ENCODE measurements at regions not wholly inside any gene's neighbourhood (a gene's known extent, or its start where the extent isn't known, plus 50 kb on each side); places are given as distances from the start of the nearest gene placed in this dataset.

DNA sequence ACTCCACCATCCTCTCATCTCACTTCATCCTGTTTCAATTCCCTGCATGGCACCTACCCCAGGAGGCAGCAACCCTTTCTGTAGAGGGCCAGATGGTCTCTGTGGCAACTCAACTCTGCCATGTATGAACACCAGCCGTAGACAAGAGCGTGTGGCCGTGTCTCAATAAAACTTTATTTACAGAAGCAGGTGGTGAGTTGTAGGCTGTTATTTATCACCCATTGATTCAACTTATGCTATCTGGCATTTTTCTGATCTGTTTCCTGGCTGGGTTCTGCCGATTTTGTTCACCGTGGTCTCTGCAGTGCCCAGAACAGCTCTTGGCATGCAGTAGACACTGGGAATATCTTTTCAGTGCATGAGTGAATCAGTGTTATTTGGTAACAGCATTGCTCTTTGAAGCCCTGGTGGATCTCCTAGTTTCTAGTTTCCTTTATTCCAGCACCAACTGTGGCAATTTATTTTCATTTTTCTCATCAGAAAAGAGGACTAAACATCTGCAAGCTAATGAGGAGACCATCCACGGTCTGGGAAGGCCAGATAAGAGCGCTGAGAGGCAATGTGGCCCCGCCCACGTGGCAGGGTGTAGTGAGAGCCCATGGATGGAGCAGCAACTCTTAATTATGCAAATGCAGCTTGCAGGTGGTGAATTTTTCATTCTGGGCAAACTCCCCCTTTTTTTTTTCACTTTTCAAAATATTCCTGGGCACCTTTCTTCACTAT is 77.9 kb downstream of the CTSL start:
- Histone ChIP-seq H3K36me3 (no peaks in the 10 kb centered on the region), H3K9me3 (replicated peaks) (no peaks in the 10 kb centered on the region), H3K27me3 (replicated peaks) (no peaks in the 10 kb centered on the region), H3K27ac (no peak overlapping the region), H3K4me3 (no peak overlapping the region), H3K4me1 (replicated peaks) (peaks cover 10% of the 10 kb centered on the region)
- no peak for DNase-seq (ENCODE audit: low read depth in 1 of 2, low spot score in 2 of 2)

DNA sequence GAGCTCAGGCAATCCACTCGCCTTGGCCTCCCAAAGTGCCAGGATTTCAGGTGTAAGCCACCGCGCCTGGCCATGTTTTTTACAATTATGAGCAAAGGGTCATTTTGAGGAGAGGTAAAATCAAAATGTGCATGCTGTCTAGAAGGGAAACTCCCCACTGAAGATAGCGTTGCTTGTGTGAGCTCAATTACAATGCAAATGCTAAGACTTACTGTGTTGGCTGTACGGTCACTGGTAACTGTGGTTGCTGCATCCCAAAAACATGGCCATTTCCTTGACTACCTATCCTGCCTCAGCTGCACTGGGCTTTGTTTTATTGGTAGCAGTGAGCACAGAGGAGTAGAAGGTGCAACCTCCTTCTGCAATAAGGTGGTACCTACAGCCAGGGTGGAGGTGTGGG is 77.4 kb upstream of the SPATA31E1 start:
- Histone ChIP-seq H3K36me3 (no peaks in the 10 kb centered on the region), H3K27ac (no peak overlapping the region), H3K4me1 (replicated peaks) (peaks cover 10% of the 10 kb centered on the region), H3K4me3 (no peak overlapping the region), H3K9me3 (replicated peaks) (no peaks in the 10 kb centered on the region), H3K27me3 (replicated peaks) (no peaks in the 10 kb centered on the region)
- DNase-seq (ENCODE audit: low read depth in 1 of 2, low spot score in 2 of 2) = no peak

DNA sequence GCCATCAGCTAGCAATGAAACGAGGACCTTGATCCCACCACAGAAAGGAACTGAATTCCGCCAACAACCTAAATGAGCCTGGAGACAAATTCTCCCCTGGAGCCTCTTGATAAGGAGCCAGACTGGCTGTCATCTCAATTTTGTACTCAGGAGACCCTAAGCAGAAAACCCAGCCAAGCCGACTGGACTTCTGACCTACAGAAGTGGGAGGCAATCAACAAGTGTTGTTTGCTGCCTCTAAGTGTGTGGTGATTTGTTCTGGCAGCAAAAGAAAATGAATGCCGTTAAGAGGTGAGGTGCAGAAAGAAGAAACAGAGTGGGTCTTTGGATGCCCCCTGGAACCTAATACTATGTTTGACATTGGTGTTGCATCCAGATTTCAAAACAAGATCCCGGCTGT is 72.7 kb upstream of the SPATA31E1 start:
- no peak for DNase-seq (ENCODE audit: low read depth in 1 of 2, low spot score in 2 of 2)
- Histone ChIP-seq H3K36me3 (no peaks in the 10 kb centered on the region), H3K27ac (no peak overlapping the region), H3K4me1 (replicated peaks) (peaks cover 20% of the 10 kb centered on the region), H3K9me3 (replicated peaks) (no peaks in the 10 kb centered on the region), H3K27me3 (replicated peaks) (no peaks in the 10 kb centered on the region), H3K4me3 (no peak overlapping the region)

DNA sequence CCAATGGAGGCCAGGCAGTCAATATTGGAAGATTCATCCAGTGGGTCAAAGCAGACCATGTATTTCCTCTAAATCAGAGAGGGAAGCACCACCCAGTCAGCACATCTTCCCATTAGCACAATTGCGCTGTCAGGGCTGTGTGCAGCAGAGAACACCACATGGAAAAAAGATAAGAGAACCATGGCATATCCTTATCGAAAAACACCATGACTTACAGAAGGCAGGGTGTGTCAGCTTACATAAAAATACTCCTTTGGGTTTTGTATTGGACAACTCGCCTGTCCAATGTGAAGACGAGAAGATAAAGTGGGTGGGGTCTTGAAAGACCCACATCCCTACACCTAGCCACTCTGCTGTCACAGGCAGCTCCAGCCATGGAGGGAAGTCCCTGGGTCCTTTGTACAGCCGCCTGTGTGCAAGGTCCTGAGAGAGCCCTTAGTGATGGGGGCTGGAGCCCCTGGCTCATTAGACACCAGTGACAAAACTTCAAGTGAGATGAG is 71.9 kb upstream of the SPATA31E1 start:
- Histone ChIP-seq H3K9me3 (replicated peaks) (no peaks in the 10 kb centered on the region), H3K27me3 (replicated peaks) (no peaks in the 10 kb centered on the region), H3K27ac (no peak overlapping the region), H3K36me3 (no peaks in the 10 kb centered on the region), H3K4me1 (replicated peaks) (peaks cover 20% of the 10 kb centered on the region), H3K4me3 (no peak overlapping the region)
- DNase-seq (ENCODE audit: low read depth in 1 of 2, low spot score in 2 of 2) = no peak

DNA sequence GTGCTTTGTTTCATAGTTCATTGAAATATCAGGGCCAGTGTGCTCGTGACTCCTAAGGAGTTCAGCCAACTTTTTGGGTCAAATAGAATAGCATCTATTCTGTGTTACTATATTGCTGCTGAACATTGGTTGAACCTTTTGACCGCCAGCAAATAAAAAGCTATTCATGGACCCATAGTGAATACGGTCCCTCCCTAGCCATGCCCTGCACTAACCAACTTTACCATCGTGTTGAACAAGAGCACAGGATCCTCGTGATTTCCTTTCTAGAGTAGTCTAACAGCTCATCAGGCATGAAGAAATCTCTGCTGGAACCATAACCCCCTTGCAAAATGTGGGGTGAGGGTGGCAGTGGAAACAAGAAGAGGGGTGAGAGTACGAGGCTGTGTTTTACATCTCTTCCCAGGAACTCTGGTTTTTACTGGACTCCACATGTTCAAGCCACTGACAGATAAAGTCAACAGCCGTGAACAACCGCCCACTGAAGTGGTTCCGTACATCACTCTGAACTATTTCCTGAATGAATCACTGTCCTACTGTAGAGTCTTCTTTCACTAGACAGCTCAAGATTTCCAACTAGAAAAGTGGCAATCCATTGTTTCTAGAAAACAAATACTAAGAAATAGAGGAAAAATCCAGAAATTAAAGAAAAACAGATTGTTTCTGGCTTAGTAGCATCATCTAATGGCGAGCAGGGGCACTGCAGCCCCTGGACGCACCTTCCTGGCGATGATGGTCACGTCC is 70.1 kb upstream of the SPATA31E1 start:
- peak overlapping the region; percentile 44; the same call in 1 of the 2 replicates for H3K27ac ChIP-seq
- H3K4me1 ChIP-seq (replicated peaks) = peaks cover 20% of the 10 kb centered on the region
- H3K27me3 ChIP-seq (replicated peaks) = no peaks in the 10 kb centered on the region
- no peaks in the 10 kb centered on the region for H3K36me3 ChIP-seq
- H3K9me3 ChIP-seq (replicated peaks) = no peaks in the 10 kb centered on the region
- peak in 1 of 2 experiments; percentile 61 for DNase-seq (ENCODE audit: low read depth in 1 of 2, low spot score in 2 of 2)
- no peak overlapping the region for H3K4me3 ChIP-seq

GRCh38 chr9:87813119-87813463 is 69.6 kb upstream of the SPATA31E1 start:
- Histone ChIP-seq H3K4me1 (replicated peaks) (peaks cover 14% of the 10 kb centered on the region), H3K36me3 (no peaks in the 10 kb centered on the region), H3K9me3 (replicated peaks) (no peaks in the 10 kb centered on the region), H3K27me3 (replicated peaks) (no peaks in the 10 kb centered on the region), H3K27ac (no peak overlapping the region), H3K4me3 (no peak overlapping the region)
- DNase-seq (ENCODE audit: low read depth in 1 of 2, low spot score in 2 of 2) = no peak

DNA sequence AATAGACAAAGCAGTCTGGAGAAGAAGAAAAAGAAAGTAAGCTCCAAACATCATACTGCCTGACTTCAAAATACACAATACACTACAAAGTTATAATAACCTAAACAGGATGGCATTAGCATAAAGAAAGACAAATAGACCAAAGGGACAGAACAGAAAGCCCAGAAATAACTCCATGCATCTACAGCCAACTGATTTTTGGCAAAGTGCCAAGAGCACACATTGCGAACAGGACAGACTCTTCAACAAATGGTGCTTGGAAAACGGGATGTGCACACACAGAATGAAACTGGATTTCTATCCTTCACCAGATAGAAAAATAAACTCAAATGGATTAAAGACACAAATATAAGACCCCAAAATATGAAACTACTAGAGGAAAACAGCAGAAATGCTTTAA is 66.6 kb upstream of the SPATA31E1 start:
- Histone ChIP-seq H3K36me3 (no peaks in the 10 kb centered on the region), H3K9me3 (replicated peaks) (no peaks in the 10 kb centered on the region), H3K4me1 (replicated peaks) (peaks cover 10% of the 10 kb centered on the region), H3K27ac (no peak overlapping the region), H3K27me3 (replicated peaks) (no peaks in the 10 kb centered on the region), H3K4me3 (no peak overlapping the region)
- DNase-seq (ENCODE audit: low read depth in 1 of 2, low spot score in 2 of 2) = no peak

GRCh38 chr9:87818308-87818707 is 64.4 kb upstream of the SPATA31E1 start:
- H3K36me3 ChIP-seq = no peaks in the 10 kb centered on the region
- DNase-seq (ENCODE audit: low read depth in 1 of 2, low spot score in 2 of 2) = no peak
- no peaks in the 10 kb centered on the region for H3K9me3 ChIP-seq (replicated peaks)
- H3K4me1 ChIP-seq (replicated peaks) = no peaks in the 10 kb centered on the region
- H3K27me3 ChIP-seq (replicated peaks) = no peaks in the 10 kb centered on the region
- no peak overlapping the region for H3K4me3 ChIP-seq
- no peak overlapping the region for H3K27ac ChIP-seq

DNA sequence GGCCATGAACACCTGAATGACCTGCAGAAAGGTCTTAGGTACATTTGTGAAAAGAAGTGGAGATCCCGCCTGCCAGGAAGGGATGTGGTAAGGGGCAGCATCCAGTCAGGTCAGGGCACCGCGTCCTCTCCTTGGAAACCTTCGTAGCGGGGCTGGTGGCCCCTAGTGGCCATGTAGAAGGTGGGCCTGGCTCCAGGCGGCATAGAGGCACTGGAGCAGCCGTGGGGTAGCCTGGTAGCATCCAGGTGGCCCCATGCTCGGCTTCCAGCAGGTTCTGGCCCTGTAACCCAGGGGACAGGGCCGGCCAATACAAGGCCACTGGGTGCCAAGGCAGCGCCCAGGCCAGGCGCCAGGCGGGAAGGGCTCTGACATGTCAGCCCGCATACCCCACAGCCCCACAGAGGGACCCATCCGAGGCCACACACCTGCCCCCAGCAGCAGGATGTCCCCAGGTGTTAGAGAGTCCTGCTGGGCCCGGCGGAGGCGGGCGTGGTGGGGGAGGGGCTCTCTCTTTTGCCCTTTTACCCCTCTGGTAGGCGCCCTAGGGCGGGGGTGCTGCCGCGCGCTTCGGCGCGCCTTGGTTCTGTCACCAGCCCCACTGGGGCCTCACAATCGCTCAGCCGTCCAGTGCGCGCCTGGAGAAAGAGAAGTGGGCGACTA is 58.3 kb upstream of the SPATA31E1 start:
- H3K27ac ChIP-seq = no peak overlapping the region
- H3K4me1 ChIP-seq (replicated peaks) = peaks cover 31% of the 10 kb centered on the region
- no peaks in the 10 kb centered on the region for H3K27me3 ChIP-seq (replicated peaks)
- no peak for DNase-seq (ENCODE audit: low read depth in 1 of 2, low spot score in 2 of 2)
- no peak overlapping the region for H3K4me3 ChIP-seq
- H3K36me3 ChIP-seq = no peaks in the 10 kb centered on the region
- no peaks in the 10 kb centered on the region for H3K9me3 ChIP-seq (replicated peaks)

GRCh38 chr9:87824886-87825285 is 57.8 kb upstream of the SPATA31E1 start:
- Histone ChIP-seq H3K27ac (no peak overlapping the region), H3K9me3 (replicated peaks) (no peaks in the 10 kb centered on the region), H3K27me3 (replicated peaks) (no peaks in the 10 kb centered on the region), H3K4me3 (no peak overlapping the region), H3K36me3 (no peaks in the 10 kb centered on the region), H3K4me1 (replicated peaks) (peaks cover 36% of the 10 kb centered on the region)
- DNase-seq (ENCODE audit: low read depth in 1 of 2, low spot score in 2 of 2) = no peak

DNA sequence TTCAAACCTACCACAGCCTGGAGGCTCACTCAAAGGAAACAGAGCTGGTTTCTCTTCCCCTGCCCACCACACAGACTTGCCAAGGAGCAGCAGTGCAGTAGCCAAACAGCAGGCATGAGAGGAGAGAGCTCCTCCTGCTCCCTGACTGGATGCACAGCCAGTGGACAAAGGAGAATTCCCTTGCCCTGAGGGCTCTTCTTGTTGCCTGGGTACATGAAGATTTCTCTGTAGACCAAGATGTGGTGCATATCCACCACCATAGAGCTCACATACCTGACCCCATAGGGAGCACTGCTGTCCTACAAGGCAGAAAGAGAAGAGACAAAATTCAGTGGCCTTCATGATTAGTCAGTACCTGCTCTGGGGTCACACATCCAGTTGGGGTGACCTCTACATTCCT is 56.3 kb upstream of the SPATA31E1 start:
- no peak for DNase-seq (ENCODE audit: low read depth in 1 of 2, low spot score in 2 of 2)
- Histone ChIP-seq H3K4me1 (replicated peaks) (peaks cover 51% of the 10 kb centered on the region), H3K36me3 (no peaks in the 10 kb centered on the region), H3K9me3 (replicated peaks) (no peaks in the 10 kb centered on the region), H3K4me3 (no peak overlapping the region), H3K27me3 (replicated peaks) (no peaks in the 10 kb centered on the region), H3K27ac (no peak overlapping the region)

DNA sequence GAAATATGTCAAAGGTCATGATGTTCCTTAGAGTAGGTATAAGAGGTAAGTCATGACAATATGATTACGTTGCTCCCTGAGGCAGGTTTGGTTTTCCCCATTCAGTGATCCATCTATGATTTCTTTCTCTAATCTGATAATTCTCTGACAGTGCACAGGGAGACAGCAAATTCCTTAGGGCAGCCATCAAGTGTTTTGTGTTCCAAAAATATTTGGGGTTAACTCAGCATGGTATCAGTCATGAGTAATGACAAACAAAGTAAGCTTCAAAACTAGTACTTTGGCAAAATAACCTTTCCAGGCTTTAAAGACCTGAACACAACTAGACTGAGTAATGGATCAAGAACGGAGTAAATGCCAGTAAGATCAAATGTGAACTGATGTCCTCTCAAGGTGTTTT is 55.3 kb upstream of the SPATA31E1 start:
- H3K36me3 ChIP-seq = no peaks in the 10 kb centered on the region
- no peaks in the 10 kb centered on the region for H3K9me3 ChIP-seq (replicated peaks)
- peak in 1 of 2 experiments; percentile 15 for DNase-seq (ENCODE audit: low read depth in 1 of 2, low spot score in 2 of 2)
- no peaks in the 10 kb centered on the region for H3K27me3 ChIP-seq (replicated peaks)
- H3K4me3 ChIP-seq = no peak overlapping the region
- H3K4me1 ChIP-seq (replicated peaks) = peaks cover 52% of the 10 kb centered on the region
- no peak overlapping the region for H3K27ac ChIP-seq

- Histone ChIP-seq H3K9me3 (replicated peaks) (no peaks in the 10 kb centered on the region), H3K36me3 (no peaks in the 10 kb centered on the region), H3K27me3 (replicated peaks) (no peaks in the 10 kb centered on the region), H3K27ac (peak overlapping the region; percentile 11), H3K4me3 (no peak overlapping the region), H3K4me1 (replicated peaks) (peaks cover 62% of the 10 kb centered on the region)
- peak in 1 of 2 experiments; percentile 47 for DNase-seq (ENCODE audit: low read depth in 1 of 2, low spot score in 2 of 2)
Observed at GRCh38 chr9:87829756-87830155, 52.9 kb upstream of the SPATA31E1 start.

GRCh38 chr9:87830446-87830845 is 52.2 kb upstream of the SPATA31E1 start:
- no peaks in the 10 kb centered on the region for H3K36me3 ChIP-seq
- no peaks in the 10 kb centered on the region for H3K9me3 ChIP-seq (replicated peaks)
- peak overlapping the region; percentile 11; the same call in 1 of the 2 replicates for H3K27ac ChIP-seq
- no peak for DNase-seq (ENCODE audit: low read depth in 1 of 2, low spot score in 2 of 2)
- no peak overlapping the region for H3K4me3 ChIP-seq
- peaks cover 69% of the 10 kb centered on the region for H3K4me1 ChIP-seq (replicated peaks)
- H3K27me3 ChIP-seq (replicated peaks) = no peaks in the 10 kb centered on the region
